T-helper 1 cell (primary cell): ENCODE measurements at regions not wholly inside any gene's neighbourhood (a gene's known extent, or its start where the extent isn't known, plus 50 kb on each side); places are given as distances from the start of the nearest gene placed in this dataset.
"Not testable (repeated sequence)": the region's sequence is repeated elsewhere in the genome, so short reads cannot be mapped to it uniquely, and the experiment has no call there.

Source experiments
- DNase-seq, 5 donors: peaks; one replicate each; pipeline ENCODE4 v3.0.0-alpha.2; 2012 to 2020

DNA sequence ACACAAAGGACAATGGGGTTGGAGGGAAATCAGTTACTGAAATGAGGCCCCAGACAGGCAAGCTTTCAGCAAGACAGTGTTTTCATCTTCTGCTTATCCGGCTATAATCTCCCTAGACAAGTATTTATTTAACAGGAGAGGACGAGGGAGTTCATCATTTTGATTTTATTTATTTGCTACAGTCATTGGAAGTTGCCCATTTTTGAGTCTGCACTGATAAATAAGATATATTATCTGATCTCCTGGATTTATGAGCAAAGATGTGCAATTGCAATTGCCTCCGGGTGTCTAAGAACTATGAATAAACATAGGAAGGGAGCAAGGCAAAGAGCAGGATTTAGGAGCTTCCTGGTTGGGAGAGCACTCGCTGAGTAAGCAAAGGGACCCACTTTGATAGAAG lies 263.2 kb upstream of the EDA2R start:
- no peak for DNase-seq

DNA sequence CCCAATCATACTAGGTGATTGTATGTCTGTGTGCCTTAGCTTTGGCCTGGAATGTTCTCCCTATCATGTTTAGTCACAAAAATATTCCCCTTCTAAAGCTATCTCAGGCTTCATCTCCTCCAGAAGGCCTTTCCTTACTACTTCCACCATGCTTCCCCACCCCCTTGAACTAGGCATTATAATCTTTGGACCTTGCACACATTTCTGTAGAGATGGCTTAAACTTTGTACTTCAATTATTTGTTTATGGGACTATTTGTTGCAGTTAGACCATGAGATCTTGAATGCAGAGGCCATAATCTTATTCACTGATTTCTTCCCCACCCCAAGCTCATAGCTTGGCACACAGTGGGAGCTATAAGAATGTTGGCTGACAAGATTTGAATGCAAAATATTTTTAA lies 262.0 kb upstream of the EDA2R start:
- no peak for DNase-seq

- no peak for DNase-seq
Measured at GRCh38 chrX:66892004-66892403, 253.1 kb upstream of the EDA2R start.

DNA sequence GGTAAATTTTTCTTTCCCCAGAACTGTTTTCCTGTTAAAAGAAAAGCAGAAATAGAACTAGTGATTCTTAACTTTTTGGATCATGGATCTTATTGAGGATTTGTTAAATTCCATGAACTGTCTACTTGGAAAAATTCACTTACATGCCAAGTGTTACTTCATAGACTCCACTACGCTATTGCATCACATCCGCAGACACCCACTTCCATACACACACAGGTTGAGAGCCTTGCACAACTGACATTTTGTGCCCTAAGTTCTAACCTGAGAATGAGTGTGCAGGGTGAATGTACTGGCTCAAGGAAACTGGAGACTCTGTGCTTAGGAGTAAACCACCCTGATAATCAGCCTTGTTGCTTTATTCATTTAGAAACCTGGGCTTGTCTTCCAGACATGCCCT lies 250.5 kb upstream of the EDA2R start:
- no peak for DNase-seq

DNA sequence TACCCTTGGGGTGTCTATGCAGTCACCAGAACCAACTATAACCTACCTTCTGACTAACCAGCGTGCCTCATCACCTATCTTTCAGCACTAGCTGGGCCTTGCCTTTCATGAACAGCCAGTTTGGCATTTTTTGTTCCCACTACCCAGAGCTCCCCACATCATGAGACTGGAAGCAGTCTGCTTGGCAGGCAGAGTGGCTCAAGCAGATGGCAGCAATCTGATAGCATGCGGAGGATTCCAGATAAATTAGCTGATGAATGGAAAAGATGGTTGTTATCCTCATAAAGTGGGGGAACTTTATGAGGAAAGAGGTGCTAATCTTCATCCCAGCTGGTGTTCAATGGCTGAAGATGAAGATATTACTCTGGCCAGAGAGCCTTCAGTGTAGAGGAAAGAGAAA lies 243.2 kb upstream of the EDA2R start:
- no peak for DNase-seq

DNA sequence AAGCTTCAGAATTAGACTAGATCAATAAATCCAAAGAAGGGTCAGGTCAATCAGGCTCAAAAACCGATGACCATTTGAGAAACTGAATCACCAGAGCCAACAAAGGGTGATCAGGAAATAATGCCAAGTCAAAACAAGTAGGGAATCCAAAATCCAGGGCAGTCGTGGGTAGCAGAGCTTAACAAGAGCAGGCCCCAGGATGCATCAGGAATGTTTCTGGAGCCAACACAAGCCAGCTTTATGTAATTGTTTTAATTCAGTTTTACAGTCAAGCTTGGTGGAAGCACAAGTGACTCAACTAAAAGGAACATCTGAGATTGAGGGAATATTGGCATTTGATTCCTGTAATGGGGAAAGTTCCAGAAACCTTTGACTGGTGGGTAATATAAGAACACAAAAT lies 237.9 kb upstream of the EDA2R start:
- DNase-seq: no peak

GRCh38 chrX:66872771-66873170 lies 233.9 kb upstream of the EDA2R start:
- no peak for DNase-seq

GRCh38 chrX:66863721-66864120 lies 224.8 kb upstream of the EDA2R start:
- DNase-seq: no peak

- DNase-seq: peak in 1 of 5 donors; percentile 36
Measured at GRCh38 chrX:66833426-66833825, 194.5 kb upstream of the EDA2R start.

- no peak for DNase-seq
Measured at GRCh38 chrX:66815227-66815626, 176.3 kb upstream of the EDA2R start.

DNA sequence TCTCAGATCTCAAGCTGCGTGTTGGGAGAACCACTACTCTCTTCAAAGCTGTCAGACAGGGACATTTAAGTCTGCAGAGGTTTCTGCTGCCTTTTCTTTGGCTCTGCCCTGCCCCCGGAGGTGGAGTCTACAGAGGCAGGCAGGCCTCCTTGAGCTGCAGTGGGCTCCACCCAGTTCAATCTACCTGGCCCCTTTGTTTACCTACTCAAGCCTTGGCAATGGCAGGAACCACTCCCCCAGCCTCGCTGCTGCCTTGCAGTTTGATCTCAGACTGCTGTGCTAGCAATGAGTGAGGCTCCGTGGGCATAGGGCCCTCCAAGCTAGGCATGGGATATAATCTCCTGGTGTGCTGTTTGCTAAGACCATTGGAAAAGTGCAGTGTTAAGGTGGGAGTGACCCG lies 155.6 kb upstream of the EDA2R start:
- DNase-seq: not testable (repeated sequence)

DNA sequence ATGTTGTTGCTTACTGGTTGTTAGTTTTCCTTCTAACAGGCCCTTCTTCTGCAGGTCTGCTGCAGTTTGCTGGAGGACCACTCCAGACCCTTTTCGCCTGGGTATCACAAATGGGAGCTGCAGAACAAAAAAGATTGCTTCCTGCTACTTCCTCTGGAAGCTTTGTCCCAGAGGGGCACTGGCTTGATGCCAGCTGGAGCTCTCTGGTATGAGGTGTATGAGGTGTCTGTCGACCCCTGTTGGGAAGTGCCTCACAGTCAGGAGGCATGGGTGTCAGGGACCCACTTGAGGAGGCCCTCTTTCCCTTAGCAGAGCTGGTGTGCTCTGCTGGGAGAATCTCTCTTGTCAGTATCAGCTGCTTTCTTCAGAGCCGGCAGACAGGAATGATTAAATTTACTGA lies 127.4 kb upstream of the EDA2R start:
- no peak for DNase-seq

DNA sequence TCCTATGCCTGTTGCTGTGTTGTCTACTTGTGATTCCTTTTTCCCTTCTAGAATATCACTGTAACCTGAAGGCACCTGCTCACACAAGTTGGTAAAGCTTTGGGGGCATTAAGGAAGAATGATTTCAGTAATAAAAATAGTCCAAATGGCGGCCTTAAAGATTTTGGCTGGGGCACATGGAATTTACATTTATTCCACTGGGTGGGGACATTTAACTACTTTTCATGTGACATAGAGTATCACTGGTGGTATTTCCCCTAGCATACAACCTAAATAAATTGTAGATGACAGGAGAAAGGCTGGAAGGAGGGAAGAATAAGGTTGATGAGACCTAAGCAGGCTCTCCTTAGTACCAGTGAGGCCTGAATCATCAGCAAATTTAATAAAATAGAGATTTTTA lies 121.8 kb upstream of the EDA2R start:
- no peak for DNase-seq

- no peak for DNase-seq
Measured at GRCh38 chrX:66756717-66757116, 117.8 kb upstream of the EDA2R start.

DNA sequence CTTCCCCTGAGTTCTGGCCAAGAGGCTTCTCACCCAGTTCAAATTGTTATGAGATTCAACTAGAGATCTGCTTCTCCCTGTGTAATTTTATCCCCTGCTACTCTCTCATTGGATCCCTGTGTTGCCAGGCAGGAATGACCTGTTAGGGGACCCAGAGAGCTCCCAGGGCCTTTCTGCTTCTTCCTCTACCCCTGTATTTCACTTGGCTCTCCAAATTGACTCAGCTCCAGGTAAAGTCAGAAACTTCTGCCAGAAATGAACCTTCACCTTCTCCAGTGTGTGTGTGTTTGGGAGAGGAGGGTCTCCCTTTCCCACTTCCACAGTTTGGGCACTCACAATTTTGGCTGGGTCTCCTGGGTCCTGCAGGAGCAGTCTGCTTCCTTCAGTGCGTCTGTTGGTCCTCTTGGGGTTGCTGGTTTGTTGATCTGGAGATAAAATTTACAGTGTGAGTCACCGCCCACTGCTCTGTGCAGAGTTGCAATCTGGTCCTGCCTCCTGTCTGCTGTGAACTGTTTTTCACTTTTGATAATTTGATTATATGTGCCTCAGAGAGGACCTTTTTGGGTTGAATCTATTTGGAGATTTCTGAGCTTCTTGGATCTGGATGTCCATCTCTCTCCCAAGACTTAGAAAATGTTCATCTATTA lies 112.4 kb upstream of the EDA2R start:
- DNase-seq: no peak

DNA sequence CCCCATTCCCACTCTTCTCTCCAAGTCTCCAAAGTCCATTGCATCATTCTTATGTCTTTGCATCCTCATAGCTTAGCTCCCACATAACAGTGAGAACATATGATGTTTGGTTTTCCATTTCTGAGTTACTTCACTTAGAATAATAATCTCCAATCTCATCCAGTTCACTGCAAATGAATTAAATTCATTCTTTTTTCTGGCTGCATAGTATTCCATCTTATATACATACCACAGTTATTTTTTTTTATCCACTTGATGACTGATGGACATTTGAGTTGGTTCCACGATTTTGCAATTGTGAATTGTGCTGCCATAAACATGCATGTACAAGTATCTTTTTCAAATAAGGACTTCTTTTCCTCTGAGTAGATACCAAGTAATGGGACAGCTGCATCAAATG lies 105.6 kb upstream of the EDA2R start:
- DNase-seq: not testable (repeated sequence)

GRCh38 chrX:66731398-66731797 lies 92.5 kb upstream of the EDA2R start:
- DNase-seq: peak in 1 of 5 donors; percentile 32

GRCh38 chrX:66728818-66729271 lies 90.0 kb upstream of the EDA2R start:
- peak in 4 of 5 donors; percentile 13 to 53 (median 36) for DNase-seq

DNA sequence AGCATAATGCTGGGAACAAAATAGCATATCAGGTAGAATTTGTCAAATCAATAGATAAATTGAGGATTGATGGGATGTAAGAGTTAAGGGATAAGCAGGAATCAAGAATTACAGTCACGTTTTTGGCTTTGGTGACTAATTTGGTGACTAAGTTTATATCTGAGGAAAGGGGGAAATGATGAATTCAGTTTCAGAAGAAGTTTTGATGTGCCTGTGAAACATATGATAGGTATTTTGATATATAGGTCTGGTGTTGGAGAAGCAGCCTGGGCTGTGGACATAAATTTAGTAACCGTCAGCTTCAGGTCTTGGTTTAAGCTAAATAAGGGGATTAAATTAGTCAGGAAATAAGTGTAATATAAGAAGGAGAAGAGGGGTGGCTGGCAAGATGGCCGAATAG lies 79.0 kb upstream of the EDA2R start:
- no peak for DNase-seq

DNA sequence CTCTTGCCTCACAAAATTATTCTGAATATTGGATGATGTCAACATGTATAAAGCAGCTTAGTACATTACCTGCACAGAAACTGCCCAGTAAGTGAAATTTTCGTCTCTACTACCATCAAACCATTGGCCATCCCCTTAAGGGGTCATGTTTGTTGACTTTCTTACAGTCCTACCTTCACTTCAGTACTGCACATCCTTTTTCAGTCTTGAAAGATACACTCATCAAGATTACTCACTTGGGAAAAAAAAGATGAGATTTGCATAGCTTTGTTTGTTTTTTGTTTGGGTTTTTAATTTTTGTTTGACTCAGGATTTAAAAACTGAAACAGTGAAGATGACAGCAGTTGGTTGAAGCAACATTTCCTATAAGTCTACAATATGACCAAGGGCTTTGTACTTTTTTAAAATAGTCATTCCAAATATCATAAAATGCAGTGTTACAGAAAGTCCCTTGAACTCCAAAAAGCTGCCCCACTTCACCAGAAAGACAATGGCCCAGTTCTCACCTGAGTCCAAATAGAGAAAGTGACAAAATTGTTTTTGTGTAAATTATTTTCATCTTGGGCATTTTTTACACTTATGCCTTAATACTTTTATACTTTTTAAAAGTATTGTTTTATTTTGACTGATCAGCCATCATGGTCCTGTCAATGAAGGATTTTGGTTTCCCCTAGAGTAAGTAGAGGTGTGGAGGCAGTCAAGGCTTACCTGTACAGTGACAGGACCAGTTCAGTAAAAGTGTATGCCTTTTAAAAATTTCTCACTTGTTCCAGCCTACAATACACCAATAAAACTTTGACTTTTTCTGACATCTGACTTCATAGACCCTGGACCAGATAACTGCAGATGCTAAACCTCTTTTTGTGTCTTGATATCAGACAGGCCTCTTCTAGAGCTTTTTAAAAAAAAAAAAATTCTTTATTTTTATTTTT lies 59.7 kb upstream of the EDA2R start:
- no peak for DNase-seq

DNA sequence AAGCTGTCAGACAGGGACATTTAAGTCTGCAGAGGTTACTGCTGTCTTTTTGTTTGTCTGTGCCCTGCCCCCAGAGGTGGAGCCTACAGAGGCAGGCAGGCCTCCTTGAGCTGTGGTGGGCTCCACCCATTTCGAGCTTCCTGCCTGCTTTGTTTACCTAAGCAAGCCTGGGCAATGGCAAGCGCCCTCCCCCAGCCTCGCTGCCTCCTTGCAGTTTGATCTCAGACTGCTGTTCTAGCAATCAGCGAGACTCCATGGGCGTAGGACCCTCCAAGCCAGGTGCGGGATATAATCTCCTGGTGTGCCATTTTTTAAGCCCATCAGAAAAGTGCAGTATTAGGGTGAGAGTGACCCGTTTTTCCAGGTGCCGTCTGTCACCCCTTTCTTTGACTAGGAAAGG lies 53.6 kb upstream of the EDA2R start:
- DNase-seq: not testable (repeated sequence)
